Hematopoietic multipotent progenitor cell treated with erythropoietin and hydrocortisone succinate and interleukin-3 and kit ligand, for 6 days (in vitro differentiated cells): ENCODE measurements at regions not wholly inside any gene's neighbourhood (a gene's known extent, or its start where the extent isn't known, plus 50 kb on each side); places are given as distances from the start of the nearest gene placed in this dataset.
"Not testable (repeated sequence)": the region's sequence is repeated elsewhere in the genome, so short reads cannot be mapped to it uniquely, and the experiment has no call there.

Experiments used
- DNase-seq: peaks from one replicate; pipeline ENCODE4 v3.0.0-alpha.2; 2015

- not testable (repeated sequence) for DNase-seq
These were observed 178.2 kb upstream of the ZNG1F start for GRCh38 chr9:41367301-41367700.

GRCh38 chr9:41361790-41362189 lies 172.7 kb upstream of the ZNG1F start:
- not testable (repeated sequence) for DNase-seq

- peak; percentile 38 for DNase-seq
These were observed 170.0 kb upstream of the ZNG1F start for GRCh38 chr9:41359116-41359515.

- DNase-seq, result peak; percentile 65
These were observed 169.6 kb upstream of the ZNG1F start for GRCh38 chr9:41358682-41359081.

- DNase-seq, result not testable (repeated sequence)
These were observed 168.8 kb upstream of the ZNG1F start for GRCh38 chr9:41357918-41358404.

- not testable (repeated sequence) for DNase-seq
These were observed 168.2 kb upstream of the ZNG1F start for GRCh38 chr9:41357350-41357748.

- peak; percentile 71 for DNase-seq
These were observed 167.7 kb upstream of the ZNG1F start for GRCh38 chr9:41356588-41357349.

GRCh38 chr9:41355712-41356450 lies 166.8 kb upstream of the ZNG1F start:
- DNase-seq, result not testable (repeated sequence)

- peak; percentile 1 for DNase-seq
These were observed 165.9 kb upstream of the ZNG1F start for GRCh38 chr9:41354978-41355377.

- DNase-seq, result not testable (repeated sequence)
These were observed 165.2 kb upstream of the ZNG1F start for GRCh38 chr9:41354060-41354934.

GRCh38 chr9:41353026-41353425 lies 163.9 kb upstream of the ZNG1F start:
- not testable (repeated sequence) for DNase-seq

GRCh38 chr9:41352390-41352789 lies 163.3 kb upstream of the ZNG1F start:
- DNase-seq, result not testable (repeated sequence)

- DNase-seq, result not testable (repeated sequence)
These were observed 158.8 kb upstream of the ZNG1F start for GRCh38 chr9:41347893-41348292.

GRCh38 chr9:41332562-41332961 lies 143.4 kb upstream of the ZNG1F start:
- DNase-seq, result not testable (repeated sequence)

- peak; percentile 7 for DNase-seq
These were observed 132.2 kb upstream of the ZNG1F start for GRCh38 chr9:41321277-41321676.

GRCh38 chr9:41308953-41309352 lies 119.8 kb upstream of the ZNG1F start:
- not testable (repeated sequence) for DNase-seq

- DNase-seq, result not testable (repeated sequence)
These were observed 96.6 kb upstream of the ZNG1F start for GRCh38 chr9:41285744-41286143.

GRCh38 chr9:41280299-41281238 lies 91.5 kb upstream of the ZNG1F start:
- not testable (repeated sequence) for DNase-seq

- not testable (repeated sequence) for DNase-seq
These were observed 90.3 kb upstream of the ZNG1F start for GRCh38 chr9:41279437-41279836.

- not testable (repeated sequence) for DNase-seq
These were observed 89.9 kb upstream of the ZNG1F start for GRCh38 chr9:41279033-41279432.

- DNase-seq, result peak; percentile 68
These were observed 84.6 kb upstream of the ZNG1F start for GRCh38 chr9:41273549-41274267.
